ENCODE measurements at regions not wholly inside any gene's neighbourhood (a gene's known extent, or its start where the extent isn't known, plus 50 kb on each side); places are given as distances from the start of the nearest gene placed in this dataset.

GRCh38 chr12:16913832-16914490 lies 308.0 kb upstream of the LMO3 start:
- TF ChIP-seq, protein P1, sequence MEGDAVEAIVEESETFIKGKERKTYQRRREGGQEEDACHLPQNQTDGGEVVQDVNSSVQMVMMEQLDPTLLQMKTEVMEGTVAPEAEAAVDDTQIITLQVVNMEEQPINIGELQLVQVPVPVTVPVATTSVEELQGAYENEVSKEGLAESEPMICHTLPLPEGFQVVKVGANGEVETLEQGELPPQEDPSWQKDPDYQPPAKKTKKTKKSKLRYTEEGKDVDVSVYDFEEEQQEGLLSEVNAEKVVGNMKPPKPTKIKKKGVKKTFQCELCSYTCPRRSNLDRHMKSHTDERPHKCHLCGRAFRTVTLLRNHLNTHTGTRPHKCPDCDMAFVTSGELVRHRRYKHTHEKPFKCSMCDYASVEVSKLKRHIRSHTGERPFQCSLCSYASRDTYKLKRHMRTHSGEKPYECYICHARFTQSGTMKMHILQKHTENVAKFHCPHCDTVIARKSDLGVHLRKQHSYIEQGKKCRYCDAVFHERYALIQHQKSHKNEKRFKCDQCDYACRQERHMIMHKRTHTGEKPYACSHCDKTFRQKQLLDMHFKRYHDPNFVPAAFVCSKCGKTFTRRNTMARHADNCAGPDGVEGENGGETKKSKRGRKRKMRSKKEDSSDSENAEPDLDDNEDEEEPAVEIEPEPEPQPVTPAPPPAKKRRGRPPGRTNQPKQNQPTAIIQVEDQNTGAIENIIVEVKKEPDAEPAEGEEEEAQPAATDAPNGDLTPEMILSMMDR (IDR thresholded peaks at IDR 0.05) = no peak
- TF ChIP-seq POLR2AphosphoS5 (IDR thresholded peaks at IDR 0.05; ENCODE audit: low read depth, low read length) (no peak), REST (IDR thresholded peaks at IDR 0.05; ENCODE audit: insufficient read depth in 1 of 2, low read depth in 2 of 2, low read length in 1 of 2) (no peak), TCF7L2 (IDR thresholded peaks at IDR 0.05; ENCODE audit: low read depth, low read length) (no peak), SIN3A (IDR thresholded peaks at IDR 0.05; ENCODE audit: borderline replicate concordance, insufficient read depth, low read depth, low read length) (no peak)

Data from Panc1 (cell line).